GM12892 (cell line): ENCODE measurements at regions not wholly inside any gene's neighbourhood (a gene's known extent, or its start where the extent isn't known, plus 50 kb on each side); places are given as distances from the start of the nearest gene placed in this dataset.

ENCODE experiments used
- POLR2A ChIP-seq: IDR thresholded peaks from 2 replicates; pipeline ENCODE4 v1.6.1; 2011; ENCODE audit warnings: low read depth, low read length, control low read depth
- TAF1 ChIP-seq: IDR thresholded peaks from 2 replicates; pipeline ENCODE4 v1.6.1; 2011; ENCODE audit warnings: low read depth, mild to moderate bottlenecking, control low read depth, low read length, borderline replicate concordance

- TF ChIP-seq TAF1: no peak
- TF ChIP-seq POLR2A: no peak
Observed at GRCh38 chr21:18663663-18664062, 260.1 kb upstream of the TMPRSS15 start.
